Neural cell (in vitro differentiated cells): ENCODE measurements at regions not wholly inside any gene's neighbourhood (a gene's known extent, or its start where the extent isn't known, plus 50 kb on each side); places are given as distances from the start of the nearest gene placed in this dataset.

Experiments
- MXI1 ChIP-seq: fragments of 450-650 bp; conservative IDR thresholded peaks from 2 replicates; pipeline ENCODE4 v1.6.1; 2014; ENCODE audit warnings: antibody characterized with exemption, mild to moderate bottlenecking; ENCODE audit not compliant: poor library complexity, severe bottlenecking
- POLR2AphosphoS5 ChIP-seq: IDR thresholded peaks from 2 replicates; pipeline ENCODE4 v1.6.1; 2012
- RAD21 ChIP-seq: fragments of 450-650 bp; conservative IDR thresholded peaks from 2 replicates; pipeline ENCODE4 v1.6.1; 2014; ENCODE audit warnings: antibody characterized with exemption, mild to moderate bottlenecking, moderate library complexity
- SMC3 ChIP-seq: fragments of 450-650 bp; conservative IDR thresholded peaks from 2 replicates; pipeline ENCODE4 v1.6.1; 2014; ENCODE audit warnings: antibody characterized with exemption, mild to moderate bottlenecking, moderate library complexity; ENCODE audit not compliant: poor library complexity
- TAF1 ChIP-seq: IDR thresholded peaks from 2 replicates; pipeline ENCODE4 v1.6.1; 2012; ENCODE audit warnings: low read depth
- TF ChIP-seq, protein P1 (sequence below): fragments of 450-650 bp; IDR thresholded peaks from 2 replicates; pipeline ENCODE4 v1.5.1; 2014; ENCODE audit warnings: antibody characterized with exemption, mild to moderate bottlenecking, moderate library complexity; ENCODE audit not compliant: poor library complexity, severe bottlenecking

- TF ChIP-seq, protein P1, sequence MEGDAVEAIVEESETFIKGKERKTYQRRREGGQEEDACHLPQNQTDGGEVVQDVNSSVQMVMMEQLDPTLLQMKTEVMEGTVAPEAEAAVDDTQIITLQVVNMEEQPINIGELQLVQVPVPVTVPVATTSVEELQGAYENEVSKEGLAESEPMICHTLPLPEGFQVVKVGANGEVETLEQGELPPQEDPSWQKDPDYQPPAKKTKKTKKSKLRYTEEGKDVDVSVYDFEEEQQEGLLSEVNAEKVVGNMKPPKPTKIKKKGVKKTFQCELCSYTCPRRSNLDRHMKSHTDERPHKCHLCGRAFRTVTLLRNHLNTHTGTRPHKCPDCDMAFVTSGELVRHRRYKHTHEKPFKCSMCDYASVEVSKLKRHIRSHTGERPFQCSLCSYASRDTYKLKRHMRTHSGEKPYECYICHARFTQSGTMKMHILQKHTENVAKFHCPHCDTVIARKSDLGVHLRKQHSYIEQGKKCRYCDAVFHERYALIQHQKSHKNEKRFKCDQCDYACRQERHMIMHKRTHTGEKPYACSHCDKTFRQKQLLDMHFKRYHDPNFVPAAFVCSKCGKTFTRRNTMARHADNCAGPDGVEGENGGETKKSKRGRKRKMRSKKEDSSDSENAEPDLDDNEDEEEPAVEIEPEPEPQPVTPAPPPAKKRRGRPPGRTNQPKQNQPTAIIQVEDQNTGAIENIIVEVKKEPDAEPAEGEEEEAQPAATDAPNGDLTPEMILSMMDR, result no peak
- no peak for TF ChIP-seq RAD21
- no peak for TF ChIP-seq SMC3
- TF ChIP-seq TAF1, result no peak
- TF ChIP-seq MXI1, result no peak
- no peak for TF ChIP-seq POLR2AphosphoS5
These were observed 56.2 kb upstream of the WDR26 start for GRCh38 chr1:224490549-224491537.
